ENCODE measurements at regions not wholly inside any gene's neighbourhood (a gene's known extent, or its start where the extent isn't known, plus 50 kb on each side); places are given as distances from the start of the nearest gene placed in this dataset.

DNA sequence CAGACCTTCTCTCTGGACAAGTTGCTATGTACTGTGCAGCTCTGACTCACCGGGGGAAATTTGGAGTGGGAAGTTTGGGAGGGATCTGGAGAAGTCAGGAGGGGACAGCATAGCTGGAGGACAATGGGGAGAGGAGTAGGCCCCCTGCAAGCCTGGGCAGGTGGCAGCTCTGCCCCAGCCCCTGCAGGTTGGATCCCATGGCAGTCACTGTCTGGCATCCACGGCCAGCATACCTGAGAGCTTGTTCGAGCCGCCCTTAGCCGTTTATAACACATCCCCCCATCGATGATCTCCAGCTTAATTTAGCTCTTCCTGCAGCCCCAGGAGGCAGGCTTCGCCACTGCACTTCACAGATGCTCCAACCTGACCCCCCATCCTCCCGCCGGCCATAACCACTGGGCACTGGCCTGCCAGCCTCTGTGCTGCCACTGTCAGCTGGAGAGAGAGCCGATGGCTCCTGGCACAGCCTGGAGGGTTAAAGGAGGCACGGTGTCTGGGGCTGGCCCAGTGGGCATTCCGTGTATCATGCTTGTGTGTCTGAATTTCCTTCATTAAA is 57.7 kb upstream of the RNU6ATAC start:
- no peak for DNase-seq (ENCODE audit: low spot score in 2 of 2)
- 47 to 50% methylated on average over 12 of the region's 12 CpGs for WGBS, 2 donors
- no peak for TF ChIP-seq CTCF (IDR thresholded peaks at IDR 0.05)
- TF ChIP-seq POLR2A (IDR thresholded peaks at IDR 0.05), result no peak
- H3K4me3 ChIP-seq (ENCODE audit: low read depth, poor library complexity, severe bottlenecking), result no peak overlapping the region
- intact Hi-C loops (cut with DNase I; ENCODE audit: low total_unique reads), result no loop called here

GRCh38 chr9:134223091-134223490 is 58.7 kb upstream of the RNU6ATAC start:
- intact Hi-C loops (cut with DNase I; ENCODE audit: low total_unique reads), result no loop called here
- peak in 1 of 2 donors; percentile 63 for DNase-seq (ENCODE audit: low spot score in 2 of 2)
- H3K4me3 ChIP-seq (ENCODE audit: low read depth, poor library complexity, severe bottlenecking), result no peak overlapping the region
- TF ChIP-seq POLR2A (IDR thresholded peaks at IDR 0.05) (no peak), CTCF (IDR thresholded peaks at IDR 0.05) (no peak)
- WGBS, 2 donors, result 78% methylated on average over 11 of the region's 11 CpGs

DNA sequence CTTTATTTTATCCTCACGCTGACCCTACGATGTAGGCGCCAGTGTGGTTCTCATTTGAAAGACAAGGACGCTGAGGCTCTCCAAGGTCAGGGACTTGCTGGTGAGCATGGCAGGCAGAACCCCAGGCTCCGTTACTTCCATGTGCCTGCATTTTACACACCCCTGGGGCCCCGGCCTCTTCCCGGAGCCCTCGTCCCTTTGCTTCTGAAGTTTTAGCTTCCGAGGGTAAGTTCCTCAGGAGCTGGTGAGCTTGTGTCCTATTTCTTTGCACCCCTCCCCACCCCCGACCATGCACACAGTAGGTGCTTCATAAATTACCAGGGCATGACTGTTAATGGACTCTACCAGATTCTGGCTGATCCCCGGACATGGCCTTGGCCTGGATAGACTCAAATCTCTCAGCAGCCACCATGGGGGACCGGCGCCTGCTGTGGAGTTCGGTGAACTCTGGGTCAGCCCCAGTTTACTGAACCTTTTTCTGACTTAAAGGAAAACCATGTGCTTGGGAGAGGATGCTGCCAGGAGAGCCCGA is 59.3 kb upstream of the RNU6ATAC start:
- no peak for TF ChIP-seq POLR2A (IDR thresholded peaks at IDR 0.05)
- no peak for TF ChIP-seq CTCF (IDR thresholded peaks at IDR 0.05)
- intact Hi-C loops (cut with DNase I; ENCODE audit: low total_unique reads), result no loop called here
- peak in 1 of 2 donors; percentile 79 for DNase-seq (ENCODE audit: low spot score in 2 of 2)
- H3K4me3 ChIP-seq (ENCODE audit: low read depth, poor library complexity, severe bottlenecking), result no peak overlapping the region
- 91 to 92% methylated on average over 15 of the region's 15 CpGs for WGBS, 2 donors

DNA sequence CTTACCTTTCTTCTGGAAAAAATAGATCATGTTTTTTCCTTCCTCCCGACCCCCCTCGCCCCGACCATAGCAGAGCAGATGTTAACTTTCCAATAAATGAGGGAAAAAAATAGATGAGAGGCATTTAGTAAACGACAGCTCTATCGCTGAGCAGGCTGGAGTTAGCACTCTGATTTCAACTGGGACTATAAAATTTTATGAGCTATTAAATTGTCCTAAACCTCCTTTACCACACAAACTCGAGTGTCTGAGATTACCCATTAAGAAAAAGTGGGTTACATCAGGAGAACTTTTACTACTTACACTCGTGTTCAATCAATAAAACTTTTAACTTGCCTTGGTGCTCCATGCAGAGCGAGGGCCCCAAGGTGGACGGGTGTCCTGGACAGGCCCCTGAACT is 59.8 kb upstream of the RNU6ATAC start:
- intact Hi-C loops (cut with DNase I; ENCODE audit: low total_unique reads), result no loop called here
- TF ChIP-seq POLR2A (IDR thresholded peaks at IDR 0.05) (no peak), CTCF (IDR thresholded peaks at IDR 0.05) (no peak)
- 90 to 91% methylated on average over 9 of the region's 9 CpGs for WGBS, 2 donors
- H3K4me3 ChIP-seq (ENCODE audit: low read depth, poor library complexity, severe bottlenecking), result no peak overlapping the region
- no peak for DNase-seq (ENCODE audit: low spot score in 2 of 2)

DNA sequence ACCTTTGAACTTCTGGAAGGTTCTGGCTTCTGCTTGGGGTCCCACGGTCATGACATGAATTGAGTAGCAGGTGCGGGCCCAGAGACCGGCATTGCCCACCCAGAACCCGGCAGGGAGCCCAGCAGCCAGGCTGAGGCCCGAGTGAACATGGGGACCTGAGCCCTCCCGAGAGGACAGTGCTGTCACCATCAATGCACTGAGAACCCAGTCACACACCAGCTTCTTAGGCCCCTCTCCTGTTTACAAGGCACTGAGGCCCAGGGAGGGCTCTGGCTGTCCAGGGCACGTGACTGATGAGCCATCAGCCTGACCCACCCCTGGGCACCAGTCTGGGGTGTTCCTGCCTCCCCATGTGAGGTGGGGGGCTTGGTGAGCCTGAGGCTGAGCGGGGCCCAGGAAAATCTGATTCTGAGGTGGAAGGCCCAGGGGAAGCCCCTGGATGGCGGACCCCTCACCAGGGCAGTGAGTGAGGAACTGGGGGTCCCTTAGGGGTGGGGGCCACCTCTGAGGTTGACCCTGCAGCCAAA is 60.3 kb upstream of the RNU6ATAC start:
- 79 to 85% methylated on average over 9 of the region's 9 CpGs for WGBS, 2 donors
- no peak for TF ChIP-seq POLR2A (IDR thresholded peaks at IDR 0.05)
- TF ChIP-seq CTCF (IDR thresholded peaks at IDR 0.05), result no peak
- intact Hi-C loops (cut with DNase I; ENCODE audit: low total_unique reads), result no loop called here
- H3K4me3 ChIP-seq (ENCODE audit: low read depth, poor library complexity, severe bottlenecking), result no peak overlapping the region
- no peak for DNase-seq (ENCODE audit: low spot score in 2 of 2)

DNA sequence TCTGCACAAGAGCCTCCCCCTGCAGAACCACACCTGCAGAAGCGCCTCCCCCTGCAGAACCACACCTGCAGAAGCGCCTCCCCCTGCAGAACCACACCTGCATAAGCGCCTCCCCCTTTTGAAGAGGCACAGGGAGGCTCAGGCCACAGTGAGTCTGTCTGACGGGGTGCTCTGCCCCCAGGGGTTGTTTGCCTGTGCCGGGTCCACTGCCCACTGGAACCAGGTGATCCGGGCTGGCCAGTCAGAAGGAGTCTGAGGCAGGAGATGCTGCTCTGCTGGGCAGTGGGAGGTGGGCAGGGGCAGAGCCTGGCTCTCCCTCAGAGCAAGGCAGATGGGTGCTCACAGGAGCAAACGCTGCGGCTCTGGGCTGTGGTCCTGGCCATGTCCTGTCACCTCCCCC is 60.8 kb upstream of the RNU6ATAC start:
- H3K4me3 ChIP-seq (ENCODE audit: low read depth, poor library complexity, severe bottlenecking), result no peak overlapping the region
- DNase-seq (ENCODE audit: low spot score in 2 of 2), result no peak
- intact Hi-C loops (cut with DNase I; ENCODE audit: low total_unique reads), result no loop called here
- WGBS, 2 donors, result 71 to 77% methylated on average over 5 to 7 of the region's 8 CpGs
- TF ChIP-seq CTCF (IDR thresholded peaks at IDR 0.05), result no peak
- TF ChIP-seq POLR2A (IDR thresholded peaks at IDR 0.05), result no peak
